HG02943 (cell line): ENCODE measurements at regions not wholly inside any gene's neighbourhood (a gene's known extent, or its start where the extent isn't known, plus 50 kb on each side); places are given as distances from the start of the nearest gene placed in this dataset.
A peak's percentile ranks its signal among the peaks of the same experiment; 100 is the strongest.
"Not testable (repeated sequence)": the region's sequence is repeated elsewhere in the genome, so short reads cannot be mapped to it uniquely, and the experiment has no call there.

ENCODE experiments used
- ATAC-seq: cut with Tn5 transposase; IDR thresholded peaks from one replicate; pipeline ENCODE4 v1.9.1; 2021; ENCODE audit warnings: mild to moderate bottlenecking, low read depth, moderate library complexity; ENCODE audit not compliant: unreplicated experiment

DNA sequence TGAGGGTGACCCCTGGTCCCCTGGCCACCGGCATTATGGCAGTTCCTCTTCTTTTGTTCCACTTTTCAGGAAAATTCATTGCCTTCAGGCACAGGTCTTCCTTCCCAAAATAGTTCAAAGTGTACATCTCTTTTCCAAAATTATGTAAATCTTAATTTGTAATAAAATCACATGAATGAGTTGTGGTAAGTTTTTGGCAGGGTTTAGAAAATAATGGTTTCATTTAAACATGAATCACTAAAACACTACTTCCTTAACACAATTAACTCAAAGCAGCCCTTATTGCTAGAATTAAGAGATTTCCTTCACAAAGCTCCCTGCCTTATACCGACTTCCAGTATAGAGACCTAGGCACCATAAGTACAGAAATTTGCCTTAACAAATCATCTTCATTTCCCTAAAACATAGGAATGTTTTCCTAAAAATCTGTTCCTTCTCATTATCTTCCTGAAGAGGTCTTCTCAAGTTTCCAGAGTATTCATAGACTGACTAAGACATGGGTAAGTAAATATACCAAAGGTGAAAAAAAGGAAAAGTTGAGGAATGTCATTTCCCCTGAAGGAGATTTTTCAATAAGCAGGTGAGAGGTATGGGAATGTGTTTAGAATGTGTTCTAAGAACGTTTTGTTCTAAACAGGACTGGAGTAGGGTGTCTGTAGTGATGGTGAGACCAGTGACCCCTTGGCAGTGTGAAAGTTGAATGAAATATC lies 148.2 kb upstream of the CITED2 start:
- no peak for ATAC-seq

DNA sequence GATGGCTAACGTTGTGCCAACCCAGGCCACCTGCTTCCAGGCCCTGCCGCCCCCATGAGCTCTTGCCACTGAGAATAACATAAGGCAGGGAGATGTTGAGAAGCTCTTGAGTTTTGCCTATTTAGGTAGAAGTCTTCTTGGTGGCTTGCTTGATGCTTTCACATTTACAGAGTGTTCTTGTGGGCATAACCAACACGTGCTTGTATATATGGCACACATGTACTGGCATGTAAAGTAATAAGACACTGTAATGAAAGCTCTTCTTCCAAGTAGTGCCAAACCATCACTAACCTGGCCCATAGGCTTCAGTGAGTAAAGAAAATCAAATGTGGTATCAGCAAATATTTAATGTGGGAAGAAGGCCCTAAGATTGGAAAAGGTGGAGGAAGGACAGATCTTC lies 146.9 kb upstream of the CITED2 start:
- no peak for ATAC-seq

DNA sequence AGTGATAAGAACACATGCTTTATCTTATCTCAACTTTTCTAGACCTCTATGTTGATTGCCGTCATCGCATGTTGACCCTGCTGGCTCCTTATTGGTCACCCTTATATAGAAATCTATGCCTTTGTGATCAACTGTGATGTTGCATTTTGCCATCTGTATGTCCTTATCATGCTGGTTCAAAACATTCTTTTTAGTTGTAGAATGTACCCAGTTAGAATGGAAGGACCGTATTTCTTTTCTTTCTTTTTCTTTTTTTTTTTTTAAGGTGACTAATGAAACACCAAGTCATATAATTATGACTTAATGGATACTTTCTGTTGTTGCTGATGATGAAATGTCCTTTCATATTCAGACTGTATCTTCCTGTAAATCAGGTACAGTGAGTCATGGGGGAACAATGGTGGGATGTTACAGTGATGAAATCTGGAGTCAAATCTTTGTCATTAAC lies 145.9 kb upstream of the CITED2 start:
- ATAC-seq, result no peak

DNA sequence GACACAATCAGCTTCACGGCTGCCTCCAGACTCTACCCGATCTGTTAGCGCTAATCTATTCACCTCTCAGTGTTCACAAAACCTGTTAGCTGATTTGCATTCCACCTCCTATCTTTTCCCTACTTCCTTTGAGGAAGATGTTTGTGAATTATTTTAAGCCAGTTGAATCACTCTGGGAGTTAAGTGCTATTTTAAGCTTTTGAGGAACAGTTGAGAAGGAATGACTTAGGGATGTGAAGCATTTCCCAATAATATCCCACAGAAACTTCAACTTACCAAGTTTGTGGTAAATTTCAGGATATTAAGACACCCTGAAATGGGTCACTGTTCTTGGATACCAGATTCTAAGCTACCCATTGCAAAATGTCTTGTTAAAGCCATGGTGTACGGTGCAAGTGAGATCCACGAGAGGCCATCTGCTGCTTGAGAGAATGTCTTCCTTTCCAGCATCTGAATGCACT lies 145.2 kb upstream of the CITED2 start:
- no peak for ATAC-seq

DNA sequence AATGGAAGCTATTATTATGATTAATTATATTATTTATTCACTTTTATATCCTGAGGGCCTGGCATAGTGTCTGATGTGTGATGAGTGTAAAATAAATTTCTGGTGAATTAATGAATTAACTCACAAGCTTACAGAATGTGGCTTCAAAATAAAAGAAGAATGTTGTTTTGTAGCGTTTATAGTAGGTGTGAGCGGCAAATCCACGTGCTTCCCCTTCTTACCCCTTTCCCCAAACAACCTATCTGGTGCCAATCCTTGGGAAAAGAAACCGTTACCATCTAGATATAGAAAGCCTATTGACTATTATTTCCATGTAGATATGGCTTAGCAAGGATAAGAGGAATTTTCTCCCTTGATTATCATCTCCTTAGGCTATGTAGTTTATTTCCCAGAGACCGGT lies 144.6 kb upstream of the CITED2 start:
- ATAC-seq, result no peak

DNA sequence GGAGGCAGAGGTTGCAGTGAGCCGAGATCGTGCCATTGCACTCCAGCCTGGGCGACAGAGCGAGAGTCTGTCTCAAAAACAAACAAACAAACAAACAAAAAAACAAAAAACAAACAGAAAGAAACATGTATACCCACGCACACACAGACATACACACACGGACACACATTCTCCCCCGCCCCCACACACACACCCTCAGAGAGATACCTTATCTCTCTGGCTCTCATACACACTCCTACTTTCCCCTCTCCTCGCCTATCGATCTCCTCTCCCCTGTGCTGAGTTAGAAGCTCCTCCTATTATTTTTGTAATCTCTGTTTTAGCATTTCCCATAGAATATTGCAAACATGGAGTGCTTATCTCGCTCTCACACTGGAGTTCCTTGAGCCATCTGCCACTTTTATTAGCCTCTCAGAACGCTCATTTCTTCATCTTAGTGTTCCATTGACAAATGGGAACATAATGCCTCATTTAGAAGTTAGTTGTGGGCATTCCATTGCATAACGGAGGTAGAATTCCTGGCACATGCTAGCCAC lies 144.2 kb upstream of the CITED2 start:
- ATAC-seq, result no peak

DNA sequence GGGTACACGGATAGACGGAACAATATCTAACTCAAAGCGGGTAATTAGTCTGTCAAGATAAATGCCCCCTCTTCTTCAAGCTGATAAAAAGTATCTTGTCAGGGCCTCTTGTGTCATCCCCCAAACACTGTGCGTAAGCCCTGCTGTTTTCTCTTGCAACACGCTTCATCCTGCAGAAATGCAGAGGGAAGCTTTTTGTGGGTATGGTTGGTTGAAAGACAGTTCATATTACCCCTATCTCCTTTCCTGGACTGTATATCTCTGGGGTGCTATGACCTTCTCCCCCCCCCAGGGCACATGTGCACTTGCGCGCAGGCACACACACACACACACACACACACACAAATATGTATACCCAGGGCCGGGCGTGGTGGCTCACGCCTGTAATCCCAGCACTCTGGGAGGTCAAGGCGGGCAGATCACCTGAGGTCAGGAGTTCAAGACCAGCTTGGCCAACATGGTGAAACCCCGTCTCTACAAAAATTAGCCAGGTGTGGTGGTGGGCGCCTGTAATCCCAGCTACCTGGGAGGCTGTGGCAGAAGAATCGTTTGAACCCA lies 143.6 kb upstream of the CITED2 start:
- ATAC-seq, result not testable (repeated sequence)

DNA sequence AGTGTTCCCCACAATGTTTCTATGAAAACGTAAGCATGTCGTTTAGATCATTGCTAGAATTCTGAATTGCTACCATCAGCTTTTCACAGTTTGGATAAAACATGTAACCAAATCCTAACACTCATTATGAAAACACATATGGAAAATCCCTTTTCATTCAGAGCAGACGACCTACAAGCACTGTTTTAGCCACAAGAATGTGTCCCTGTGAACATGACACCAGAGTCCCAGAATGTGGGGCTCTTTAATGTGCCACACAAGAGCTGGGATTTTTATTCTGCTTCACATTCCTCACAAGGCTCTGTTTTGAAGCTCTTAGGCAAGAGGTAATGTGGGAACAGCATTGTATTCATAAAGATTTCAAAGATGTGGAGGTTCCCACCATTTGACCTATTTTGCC lies 141.1 kb upstream of the CITED2 start:
- ATAC-seq, result no peak

DNA sequence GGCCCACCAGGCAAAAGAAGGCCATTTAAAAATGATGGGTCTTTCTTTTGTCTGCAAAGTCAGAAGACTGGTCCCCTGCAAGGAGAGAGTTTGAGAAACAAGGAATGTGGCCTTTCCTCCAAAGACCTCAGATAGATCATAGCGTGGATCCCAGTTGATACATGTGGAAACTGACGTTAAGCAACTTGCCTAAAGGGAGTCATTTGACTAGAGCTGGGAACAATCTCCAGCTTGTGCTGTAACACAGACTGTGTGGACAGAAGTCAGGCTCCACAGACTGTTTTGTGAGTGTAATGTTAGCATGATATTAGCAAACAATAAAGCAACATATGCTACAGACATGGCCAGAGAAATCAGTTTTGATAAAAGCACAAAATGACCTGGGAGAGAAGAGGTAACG lies 140.4 kb upstream of the CITED2 start:
- no peak for ATAC-seq

DNA sequence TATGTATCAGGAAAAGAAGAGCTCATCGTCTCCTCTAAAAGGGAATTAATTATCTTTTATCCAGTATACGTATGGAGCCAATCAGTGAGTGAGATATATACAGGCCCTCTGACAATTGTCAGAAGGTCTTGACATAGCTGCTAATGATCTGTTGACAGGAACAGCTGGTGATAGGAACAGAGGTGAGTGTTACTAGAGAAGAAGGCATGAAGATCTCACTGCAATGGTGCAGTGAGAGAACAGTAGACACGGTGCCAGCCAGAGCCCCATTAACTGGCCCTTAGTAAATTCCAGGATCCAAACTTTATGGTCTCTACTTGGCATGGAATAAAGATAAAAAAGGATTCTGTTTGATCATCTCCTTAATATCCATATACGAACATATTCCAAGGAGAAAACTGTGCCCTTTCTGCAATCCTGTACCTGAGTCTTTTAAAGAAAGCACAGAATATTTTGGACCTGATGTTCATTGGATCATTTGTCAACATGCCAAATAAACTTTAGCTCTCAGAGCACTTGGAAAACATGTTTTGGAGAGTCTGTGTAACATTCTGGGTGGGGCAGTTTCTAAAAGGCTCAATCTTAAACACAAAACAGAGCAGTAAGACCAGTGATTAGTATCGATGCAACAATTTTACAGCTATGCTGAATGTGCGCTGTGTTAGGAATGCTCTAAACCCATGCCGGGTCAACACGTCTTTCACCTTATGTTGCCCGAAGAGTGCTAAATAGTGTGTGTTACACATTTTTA lies 135.8 kb upstream of the CITED2 start:
- ATAC-seq, result no peak

DNA sequence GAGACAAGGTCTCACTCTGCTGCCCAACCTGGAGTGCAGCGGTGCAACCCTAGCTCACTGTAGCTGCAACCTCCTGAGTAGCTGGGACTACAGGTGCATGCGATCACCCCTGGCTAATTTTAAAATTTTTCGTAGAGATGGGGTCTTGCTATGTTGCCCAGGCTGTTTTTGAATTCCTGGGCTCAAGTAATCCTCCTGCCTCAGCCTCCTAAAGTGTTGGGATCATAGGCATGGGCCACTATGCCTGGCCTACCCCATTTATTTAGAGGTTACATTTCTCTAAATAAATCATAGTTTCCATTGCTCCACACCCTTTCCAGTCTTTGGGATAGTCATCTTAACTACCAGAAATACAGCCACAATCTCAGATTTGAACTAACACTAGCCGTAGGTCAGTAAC lies 134.7 kb upstream of the CITED2 start:
- ATAC-seq, result no peak

DNA sequence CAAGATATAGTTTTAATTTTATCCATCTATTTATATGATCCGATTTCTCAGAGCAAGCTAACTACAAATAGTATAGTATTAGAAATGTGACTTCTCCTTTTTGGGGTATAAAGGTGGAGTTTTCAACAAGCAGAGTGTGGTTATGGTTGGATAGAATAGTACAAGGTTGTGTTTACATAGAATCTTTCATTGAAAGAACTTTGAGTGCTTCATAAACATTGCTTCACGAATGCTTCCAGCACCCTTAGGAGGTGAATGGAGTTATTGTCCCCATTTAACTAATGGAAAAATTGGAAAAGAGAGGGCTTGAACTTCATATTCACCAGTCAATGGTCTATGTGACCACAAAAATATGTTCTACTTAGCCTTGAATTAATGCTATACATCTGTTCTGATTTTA lies 134.1 kb upstream of the CITED2 start:
- no peak for ATAC-seq

DNA sequence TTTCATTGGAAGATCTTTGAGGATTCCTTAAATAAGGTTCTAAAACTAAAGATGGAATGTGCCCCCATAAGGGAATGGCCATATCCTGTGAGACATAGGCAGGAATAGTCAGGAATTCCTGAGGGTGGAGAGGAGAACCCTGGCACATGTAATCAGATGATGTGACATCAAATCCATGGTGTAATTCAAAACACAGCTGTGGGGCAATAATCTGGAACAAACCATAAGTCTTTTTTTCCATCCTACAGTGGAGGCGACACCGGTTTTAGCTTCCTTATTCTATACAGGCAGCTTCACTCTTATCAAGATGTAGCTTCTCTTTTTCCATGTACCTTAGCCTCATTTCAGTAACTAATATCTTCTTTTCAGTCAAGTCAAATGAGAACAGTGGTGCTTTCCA lies 133.6 kb upstream of the CITED2 start:
- no peak for ATAC-seq

DNA sequence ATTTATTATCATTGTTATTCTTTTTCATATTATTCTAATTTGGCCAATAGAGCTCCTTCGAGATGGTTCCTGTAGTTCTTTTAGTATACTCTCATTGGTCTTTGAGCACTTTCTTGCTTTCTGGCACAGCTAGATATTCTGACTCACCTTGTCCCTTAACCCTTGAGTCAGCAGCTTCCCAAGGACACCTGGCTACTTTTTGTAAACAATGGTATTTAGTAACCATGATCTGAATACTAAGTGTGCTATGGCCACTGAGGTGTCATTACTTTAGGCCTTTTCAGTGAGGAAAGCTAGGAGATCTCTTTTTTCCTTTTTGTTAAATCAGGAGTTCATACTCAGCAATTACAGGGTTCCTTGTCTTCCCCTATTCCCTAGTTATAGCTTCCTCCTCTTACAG lies 126.5 kb upstream of the CITED2 start:
- ATAC-seq, result no peak

DNA sequence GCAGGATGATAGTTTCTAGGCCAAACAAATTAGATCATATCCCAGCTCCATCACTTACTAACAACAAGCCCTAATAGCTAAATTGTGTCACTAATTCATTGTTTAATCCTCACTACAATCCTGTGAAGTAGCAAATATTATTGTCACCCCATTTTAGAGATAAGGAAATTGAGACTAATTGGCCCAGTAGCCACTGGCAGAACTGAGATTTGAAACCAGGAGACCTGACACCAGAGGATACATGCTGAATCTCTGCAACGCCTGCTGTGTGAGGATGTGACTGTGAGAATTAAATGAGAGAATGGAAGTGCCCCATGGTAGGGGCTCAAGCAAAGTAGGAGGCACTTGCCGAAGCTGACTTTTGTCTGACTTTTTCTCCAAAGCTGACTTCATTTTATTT lies 124.3 kb upstream of the CITED2 start:
- ATAC-seq, result no peak

DNA sequence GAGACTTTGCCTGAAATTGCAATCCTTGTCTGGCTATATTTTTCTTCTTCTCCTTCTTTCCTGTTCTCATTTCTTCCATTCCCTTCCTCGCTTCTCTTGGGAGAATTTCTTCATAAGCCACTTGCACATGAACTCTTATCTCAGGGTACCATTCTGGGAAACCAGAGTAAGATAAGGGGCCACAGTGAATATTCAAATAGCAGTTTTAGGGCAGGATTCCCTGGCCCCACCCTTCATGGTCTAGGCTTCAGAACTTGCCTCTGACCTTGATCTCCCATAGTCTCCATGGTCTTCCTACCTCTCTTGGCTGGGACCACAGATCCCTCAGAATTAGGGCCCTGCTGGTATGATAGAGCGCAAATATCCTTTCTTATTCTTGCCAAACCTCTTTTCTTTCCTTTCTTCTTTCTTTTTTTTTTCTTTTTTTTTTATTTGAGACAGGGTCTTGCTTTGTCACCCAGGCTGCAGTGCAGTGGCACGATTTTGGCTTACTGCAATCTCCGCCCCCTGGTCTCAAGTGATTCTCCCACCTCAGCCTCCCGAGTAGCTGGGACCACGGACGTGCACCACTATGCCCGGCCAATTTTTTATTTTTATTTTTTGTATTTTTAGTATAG lies 123.0 kb upstream of the CITED2 start:
- ATAC-seq, result no peak

DNA sequence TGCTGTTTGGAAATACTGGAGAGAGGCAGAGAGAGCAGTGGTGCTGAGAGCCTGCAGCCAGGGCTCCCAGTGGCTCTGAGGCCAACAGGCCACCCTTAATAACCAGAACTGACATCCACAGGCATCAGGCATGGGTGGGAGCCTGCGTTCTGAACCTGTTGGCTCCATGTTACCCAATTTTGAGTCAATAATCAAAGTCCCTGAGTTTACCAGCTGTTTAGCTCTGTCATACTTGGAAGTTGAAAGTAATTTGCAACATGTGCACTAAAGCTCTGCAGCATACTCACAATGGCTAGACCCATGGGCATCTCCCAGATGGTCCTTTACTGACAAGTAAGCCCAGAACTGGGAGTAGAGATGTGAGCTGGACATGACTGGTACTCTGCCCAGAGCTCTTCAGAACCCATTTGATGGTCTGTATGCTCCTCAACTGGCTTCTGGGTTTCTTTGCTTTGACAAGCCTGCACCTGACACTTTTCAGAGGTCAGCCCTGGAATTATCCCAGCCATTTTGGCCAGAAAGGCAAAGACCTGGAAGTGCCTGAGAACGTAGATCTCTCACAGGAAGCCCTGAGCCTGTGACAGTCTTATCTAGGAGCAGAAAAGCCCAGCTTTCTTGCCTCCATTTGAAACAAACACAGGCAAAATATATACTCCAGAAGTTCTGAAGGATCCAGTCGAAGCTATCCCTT lies 122.4 kb upstream of the CITED2 start:
- ATAC-seq, result no peak

DNA sequence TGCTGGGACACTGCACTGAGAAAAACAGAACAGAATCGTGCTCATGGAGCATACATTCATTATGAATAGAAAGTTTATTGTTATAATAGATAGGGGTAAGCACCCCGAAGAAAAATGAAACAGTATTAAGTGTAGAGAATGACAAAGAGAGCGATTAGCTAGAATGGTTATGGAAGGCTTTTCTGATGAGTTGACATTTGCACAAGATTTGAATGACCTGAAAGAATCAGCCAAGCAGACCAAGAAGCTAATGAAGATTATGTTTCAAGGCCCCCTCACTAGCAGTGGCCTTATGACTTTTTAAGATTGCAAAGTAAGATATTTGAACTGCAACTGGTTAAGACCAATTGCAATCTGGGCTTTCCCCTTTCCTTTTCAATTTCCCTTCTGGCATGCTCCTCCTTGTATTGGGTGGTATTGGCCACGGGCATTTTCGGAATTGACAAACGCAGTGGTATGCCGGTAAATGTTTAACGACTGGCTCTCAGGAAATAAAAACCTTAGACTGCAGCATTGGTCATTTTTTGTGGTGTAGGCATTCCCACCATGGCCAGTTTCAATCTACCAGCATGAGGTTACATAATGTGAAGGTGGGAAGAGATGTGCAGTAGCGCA lies 120.0 kb upstream of the CITED2 start:
- no peak for ATAC-seq

DNA sequence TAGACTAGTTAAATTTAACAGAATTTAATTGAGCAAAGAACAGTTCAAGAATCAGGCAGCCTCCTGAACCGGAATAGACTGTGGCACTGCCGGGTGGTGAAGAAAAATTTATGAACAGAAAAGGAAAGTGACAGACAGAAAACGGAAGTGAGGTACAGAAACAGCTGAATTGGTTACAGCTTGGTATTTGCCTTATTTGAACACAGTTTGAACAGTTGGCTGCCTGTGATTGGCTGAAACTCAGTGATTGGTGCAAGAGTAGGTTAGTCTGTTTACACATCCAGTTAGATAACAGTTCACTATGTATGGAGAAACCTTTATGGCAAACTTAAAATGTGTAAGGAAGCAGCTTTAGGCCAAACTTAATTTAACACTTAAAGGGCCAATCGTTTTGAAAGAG lies 116.0 kb upstream of the CITED2 start:
- peak; percentile 54 for ATAC-seq

DNA sequence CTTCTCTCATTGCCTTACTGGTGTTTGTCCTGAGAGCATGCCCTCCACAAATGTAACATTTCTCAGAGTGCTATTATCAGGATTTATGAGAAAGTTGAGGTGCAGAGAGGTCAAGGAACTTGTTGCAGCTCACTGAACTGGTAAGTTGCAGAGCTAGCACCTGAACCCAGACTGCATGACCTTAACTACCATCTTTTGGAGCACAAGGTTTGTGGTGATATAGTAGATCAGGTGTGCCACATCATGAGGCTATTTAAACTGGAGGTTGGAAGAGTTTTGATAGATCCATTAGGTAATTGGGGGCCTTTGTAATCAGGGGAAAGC lies 112.0 kb upstream of the CITED2 start:
- no peak for ATAC-seq
